Neutrophil (primary cell): ENCODE measurements at regions not wholly inside any gene's neighbourhood (a gene's known extent, or its start where the extent isn't known, plus 50 kb on each side); places are given as distances from the start of the nearest gene placed in this dataset.
"Not testable (repeated sequence)": the region's sequence is repeated elsewhere in the genome, so short reads cannot be mapped to it uniquely, and the experiment has no call there.

Experiments
- H3K27ac ChIP-seq: fragments of 200-600 bp; sonication (generic); 2 replicates; pipeline ENCODE4 v1.5.1; 2016; ENCODE audit warnings: mild to moderate bottlenecking, moderate library complexity
- H3K27me3 ChIP-seq: fragments of 200-600 bp; sonication (generic); 2 replicates; pipeline ENCODE4 v1.6.0; 2016; ENCODE audit warnings: mild to moderate bottlenecking
- H3K36me3 ChIP-seq: fragments of 200-600 bp; sonication (generic); 2 replicates; pipeline ENCODE4 v1.5.1; 2017
- H3K4me1 ChIP-seq, 2 experiments: fragments of 200-600 bp in 1 of 2; sonication (generic) in 1 of 2; 1 replicate in 1 of 2; 2 replicates in 1 of 2; pipeline versions ENCODE4 v1.5.1 to v1.6.1; 2013 to 2016; ENCODE audit warnings: low read depth in 1 of 2, low read length in 1 of 2, mild to moderate bottlenecking in 1 of 2, moderate library complexity in 1 of 2; ENCODE audit not compliant: control insufficient read depth in 1 of 2, insufficient read depth in 1 of 2
- H3K4me3 ChIP-seq, 2 experiments: fragments of 200-600 bp in 1 of 2; sonication (generic) in 1 of 2; 1 replicate in 1 of 2; 2 replicates in 1 of 2; pipeline ENCODE4 v1.5.1; 2013 to 2016; ENCODE audit warnings: low read depth in 1 of 2, low read length in 1 of 2, mild to moderate bottlenecking in 1 of 2, moderate library complexity in 1 of 2
- H3K9me3 ChIP-seq: fragments of 200-600 bp; sonication (generic); 2 replicates; pipeline ENCODE4 v1.5.1; 2016
- CTCF ChIP-seq: fragments of 200-600 bp; sonication (generic); IDR thresholded peaks from 2 replicates; pipeline ENCODE4 v1.5.1; 2016; ENCODE audit warnings: antibody characterized with exemption

DNA sequence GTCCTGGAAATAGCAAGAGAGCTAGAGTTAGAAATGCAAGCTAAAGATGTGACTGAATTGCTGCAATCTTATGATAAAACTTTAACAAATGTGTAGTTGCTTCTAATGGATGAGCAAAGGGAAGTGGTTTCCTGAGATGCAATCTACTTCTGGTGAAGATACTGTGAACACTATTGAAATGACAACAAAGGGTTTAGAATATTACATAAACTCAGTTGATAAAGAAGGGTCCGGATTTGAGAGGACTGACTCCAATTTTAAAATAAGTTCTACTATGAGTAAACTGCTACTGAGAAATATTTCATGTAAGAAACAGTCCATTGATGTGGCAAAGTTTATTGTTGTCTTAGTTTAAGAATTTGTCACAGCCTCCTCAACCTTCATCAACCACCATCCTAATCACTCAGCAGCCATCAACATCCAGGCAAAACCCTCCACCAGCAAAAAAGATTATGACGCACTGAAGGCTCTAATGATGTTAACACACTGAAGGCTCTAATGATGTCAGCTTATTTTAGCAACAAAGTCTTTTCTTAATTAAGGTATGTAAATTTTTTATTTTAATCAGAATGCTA lies 376.2 kb downstream of the CDH10 start:
- no peak overlapping the region for H3K4me3 ChIP-seq
- TF ChIP-seq CTCF = no peak
- H3K27ac ChIP-seq = no peak overlapping the region
- H3K36me3 ChIP-seq = no peaks in the 10 kb centered on the region
- H3K4me1 ChIP-seq = no peaks in the 10 kb centered on the region
- no peaks in the 10 kb centered on the region for H3K9me3 ChIP-seq
- H3K27me3 ChIP-seq = no peaks in the 10 kb centered on the region

DNA sequence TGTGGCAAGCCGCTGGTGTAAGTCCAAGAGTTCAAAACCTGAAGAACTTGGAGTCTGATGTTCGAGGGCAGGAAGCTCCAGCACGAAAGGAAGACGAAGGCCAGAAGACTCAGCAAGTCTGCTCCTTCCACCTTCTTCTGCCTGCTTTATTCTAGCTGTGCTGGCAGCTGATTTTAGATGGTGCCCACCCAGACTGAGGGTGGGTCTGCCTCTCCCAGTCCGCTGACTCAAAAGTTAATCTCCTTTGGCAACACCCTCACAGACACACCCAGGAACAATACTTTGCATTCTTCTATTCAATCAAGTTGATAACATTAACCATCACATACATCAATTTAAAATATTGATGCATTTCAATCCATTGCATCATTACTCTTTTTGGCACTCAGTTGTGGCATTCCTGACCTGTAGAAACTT lies 373.1 kb downstream of the CDH10 start:
- H3K27me3 ChIP-seq, H3K36me3 ChIP-seq, H3K9me3 ChIP-seq, H3K27ac ChIP-seq, H3K4me3 ChIP-seq, H3K4me1 ChIP-seq: not testable (repeated sequence)

DNA sequence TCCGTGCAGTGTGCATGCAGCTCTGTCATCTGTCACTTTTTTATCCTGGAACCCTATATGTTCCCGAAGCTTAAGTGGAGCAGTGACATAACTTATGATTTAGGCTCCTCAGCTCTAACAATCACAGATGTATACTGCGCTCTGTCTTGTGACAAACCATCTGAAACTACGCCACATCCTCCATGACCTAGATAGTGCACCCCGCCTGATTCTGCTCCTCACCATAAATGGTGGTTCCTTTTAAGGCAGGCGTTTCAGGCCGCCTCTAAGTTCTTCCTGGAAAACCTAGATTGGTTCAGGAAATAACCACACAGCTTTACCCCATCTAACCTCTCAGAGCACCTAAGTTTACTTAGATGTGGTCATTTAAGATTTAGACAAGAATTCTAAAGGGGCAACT lies 372.0 kb downstream of the CDH10 start:
- Histone ChIP-seq H3K27me3 (no peaks in the 10 kb centered on the region), H3K27ac (no peak overlapping the region)
- TF ChIP-seq CTCF = no peak

GRCh38 chr5:24280215-24280614 lies 364.6 kb downstream of the CDH10 start:
- no peak for TF ChIP-seq CTCF
- Histone ChIP-seq H3K36me3 (no peaks in the 10 kb centered on the region), H3K27me3 (no peaks in the 10 kb centered on the region), H3K4me1 (no peaks in the 10 kb centered on the region), H3K4me3 (no peak overlapping the region), H3K27ac (no peak overlapping the region), H3K9me3 (no peaks in the 10 kb centered on the region)

More for the DNA sequence above, 372.0 kb downstream of the CDH10 start:
- no peaks in the 10 kb centered on the region for H3K4me1 ChIP-seq
- no peaks in the 10 kb centered on the region for H3K9me3 ChIP-seq
- no peaks in the 10 kb centered on the region for H3K36me3 ChIP-seq
- H3K4me3 ChIP-seq = no peak overlapping the region

DNA sequence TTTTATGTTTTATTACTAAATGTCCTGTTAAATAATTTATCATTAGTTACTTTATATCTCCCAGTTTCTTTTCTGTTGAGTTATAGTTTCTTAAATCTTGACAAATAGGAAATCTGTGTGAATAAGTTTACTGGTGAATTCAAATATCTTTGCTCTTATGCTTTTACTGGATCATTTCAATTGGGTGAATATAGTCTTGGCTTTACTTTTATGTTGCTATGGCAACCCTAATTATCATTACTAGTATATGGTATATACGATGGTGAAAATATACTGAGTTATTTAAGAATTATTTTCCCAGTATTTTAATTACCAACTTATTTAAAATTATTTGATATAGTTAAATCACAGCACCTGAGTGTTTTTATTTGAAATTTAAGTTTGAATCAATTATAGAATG lies 363.0 kb downstream of the CDH10 start:
- no peak overlapping the region for H3K4me3 ChIP-seq
- TF ChIP-seq CTCF = no peak
- H3K4me1 ChIP-seq = no peaks in the 10 kb centered on the region
- H3K36me3 ChIP-seq = no peaks in the 10 kb centered on the region
- no peak overlapping the region for H3K27ac ChIP-seq
- H3K27me3 ChIP-seq = no peaks in the 10 kb centered on the region
- H3K9me3 ChIP-seq = no peaks in the 10 kb centered on the region

GRCh38 chr5:24289582-24290335 lies 355.0 kb downstream of the CDH10 start:
- Histone ChIP-seq H3K27ac (no peak overlapping the region), H3K9me3 (no peaks in the 10 kb centered on the region), H3K4me3 (no peak overlapping the region), H3K27me3 (no peaks in the 10 kb centered on the region), H3K4me1 (no peaks in the 10 kb centered on the region), H3K36me3 (no peaks in the 10 kb centered on the region)
- TF ChIP-seq CTCF = no peak
